Astrocyte of the spinal cord (primary cell): ENCODE measurements at regions not wholly inside any gene's neighbourhood (a gene's known extent, or its start where the extent isn't known, plus 50 kb on each side); places are given as distances from the start of the nearest gene placed in this dataset.
"Not testable (repeated sequence)": the region's sequence is repeated elsewhere in the genome, so short reads cannot be mapped to it uniquely, and the experiment has no call there.

ENCODE experiments used
- DNase-seq: peaks from one replicate; pipeline ENCODE4 v3.0.0; 2011; ENCODE audit warnings: low read depth, low spot score
- H3K4me3 ChIP-seq: 2 replicates; pipeline ENCODE4 v1.5.1; 2011; ENCODE audit warnings: low read depth, mild to moderate bottlenecking, low read length, moderate library complexity
- CTCF ChIP-seq: IDR thresholded peaks from 2 replicates; pipeline ENCODE4 v1.5.1; 2012; ENCODE audit warnings: low read depth, mild to moderate bottlenecking, low read length, inconsistent platforms
- in situ Hi-C: cut with HindIII; loops from 2 replicates; pipeline ENCODE4 v1.10.0; 2017; ENCODE audit warnings: low sequenced_read_pairs

DNA sequence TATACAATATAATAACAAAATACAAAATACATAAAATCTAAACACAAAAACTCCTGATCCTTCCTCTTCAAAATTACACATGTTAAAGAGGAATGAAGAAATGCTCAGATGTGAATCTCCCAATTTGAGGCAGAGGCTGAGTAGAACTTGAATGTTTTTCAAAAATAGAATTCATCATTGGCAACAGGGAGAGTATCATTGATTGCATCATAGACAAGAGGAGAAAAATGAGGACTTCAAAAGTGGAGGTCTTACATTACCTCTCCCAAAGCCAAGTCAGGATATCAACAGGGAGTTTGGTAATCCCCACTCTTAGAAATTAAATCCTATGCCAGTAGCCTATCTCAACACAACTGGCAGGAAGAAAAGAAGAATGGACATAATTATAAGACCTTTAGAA is 2023.9 kb upstream of the CELF4 start:
- no peak for DNase-seq
- TF ChIP-seq CTCF = no peak
- H3K4me3 ChIP-seq = no peak overlapping the region
- in situ Hi-C loops = no loop called here

- in situ Hi-C loops = no loop called here
These were observed 2022.0 kb upstream of the CELF4 start for GRCh38 chr18:39587586-39587985.

GRCh38 chr18:39586741-39587140 is 2021.1 kb upstream of the CELF4 start:
- H3K4me3 ChIP-seq = no peak overlapping the region
- DNase-seq = no peak
- in situ Hi-C loops = no loop called here
- TF ChIP-seq CTCF = no peak

More at GRCh38 chr18:39587586-39587985, 2022.0 kb upstream of the CELF4 start:
- TF ChIP-seq CTCF = no peak
- no peak for DNase-seq
- no peak overlapping the region for H3K4me3 ChIP-seq

- in situ Hi-C loops = no loop called here
- no peak for TF ChIP-seq CTCF
- H3K4me3 ChIP-seq = no peak overlapping the region
- no peak for DNase-seq
These were observed 2009.3 kb upstream of the CELF4 start for GRCh38 chr18:39574897-39575296.

GRCh38 chr18:39571511-39571910 is 2005.9 kb upstream of the CELF4 start:
- H3K4me3 ChIP-seq = no peak overlapping the region
- DNase-seq = peak; percentile 22
- in situ Hi-C loops = no loop called here
- peak; percentile 37 for TF ChIP-seq CTCF

DNA sequence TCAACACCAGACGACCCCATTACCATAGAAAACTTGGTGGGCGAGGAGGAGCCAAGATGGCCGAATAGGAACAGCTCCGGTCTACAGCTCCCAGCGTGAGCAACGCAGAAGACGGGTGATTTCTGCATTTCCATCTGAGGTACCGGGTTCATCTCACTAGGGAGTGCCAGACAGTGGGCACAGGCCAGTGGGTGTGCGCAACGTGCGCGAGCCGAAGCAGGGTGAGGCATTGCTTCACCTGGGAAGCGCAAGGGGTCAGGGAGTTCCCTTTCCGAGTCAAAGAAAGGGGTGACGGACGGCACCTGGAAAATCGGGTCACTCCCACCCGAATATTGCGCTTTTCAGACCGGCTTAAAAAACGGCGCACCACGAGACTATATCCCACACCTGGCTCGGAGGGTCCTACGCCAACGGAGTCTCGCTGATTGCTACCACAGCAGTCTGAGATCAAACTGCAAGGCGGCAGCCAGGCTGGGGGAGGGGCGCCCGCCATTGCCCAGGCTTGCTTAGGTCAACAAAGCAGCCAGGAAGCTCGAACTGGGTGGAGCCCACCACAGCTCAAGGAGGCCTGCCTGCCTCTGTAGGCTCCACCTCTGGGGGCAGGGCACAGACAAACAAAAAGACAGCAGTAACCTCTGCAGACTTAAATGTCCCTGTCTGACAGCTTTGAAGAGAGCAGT is 2000.1 kb upstream of the CELF4 start:
- H3K4me3 ChIP-seq, DNase-seq, in situ Hi-C loops: not testable (repeated sequence)

GRCh38 chr18:39564716-39565115 is 1999.1 kb upstream of the CELF4 start:
- no peak overlapping the region for H3K4me3 ChIP-seq
- in situ Hi-C loops = no loop called here
- no peak for DNase-seq
- no peak for TF ChIP-seq CTCF
